ENCODE measurements at regions not wholly inside any gene's neighbourhood (a gene's known extent, or its start where the extent isn't known, plus 50 kb on each side); places are given as distances from the start of the nearest gene placed in this dataset.
"Not testable (repeated sequence)": the region's sequence is repeated elsewhere in the genome, so short reads cannot be mapped to it uniquely, and the experiment has no call there.

GRCh38 chr20:1748777-1749176 lies 91.2 kb upstream of the SIRPG start:
- Histone ChIP-seq H3K9ac (ENCODE audit: insufficient read length, low read depth) (no peak overlapping the region), H3K27me3 (ENCODE audit: insufficient read depth, insufficient read length) (no peaks in the 10 kb centered on the region)
- no peak for TF ChIP-seq YY1 (IDR thresholded peaks at IDR 0.05; ENCODE audit: insufficient read depth, insufficient read length)
- TF ChIP-seq ZNF274 (IDR thresholded peaks at IDR 0.05; ENCODE audit: low read depth, low read length): no peak
- TF ChIP-seq SUZ12 (IDR thresholded peaks at IDR 0.05; ENCODE audit: extremely low read depth, insufficient read depth, insufficient read length): no peak

DNA sequence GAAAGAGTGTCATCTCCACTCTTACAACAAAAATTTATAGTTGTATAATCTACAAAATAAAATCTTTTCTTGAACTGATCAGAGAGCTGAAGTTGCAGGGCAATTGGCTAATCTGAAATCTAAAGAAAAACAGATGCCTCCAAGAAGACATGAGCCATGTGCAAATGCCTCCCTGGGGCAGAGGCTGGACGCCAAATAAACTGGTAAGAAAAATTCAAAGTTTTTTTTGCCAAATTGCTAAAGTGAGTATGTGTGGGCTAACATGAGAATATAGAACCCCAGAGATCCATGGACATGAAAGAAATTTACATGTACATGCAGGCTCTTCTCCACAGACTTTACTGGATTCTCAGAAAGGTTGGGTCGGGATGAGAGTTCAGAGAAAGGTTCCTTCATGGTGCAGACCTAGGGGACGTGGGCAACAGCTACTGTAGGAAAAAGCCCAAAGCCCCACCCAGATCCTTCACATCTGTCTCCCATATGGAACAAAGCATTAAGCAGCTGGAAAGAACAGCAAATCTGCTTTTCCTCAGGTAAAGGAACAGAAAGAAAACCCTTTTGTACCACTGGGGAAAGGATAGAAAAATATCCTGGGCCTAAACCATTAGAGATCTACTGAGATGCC lies 90.5 kb upstream of the SIRPG start:
- no peak for DNase-seq (ENCODE audit: low read depth, low spot score)
- H3K4me3 ChIP-seq (ENCODE audit: insufficient read length, low read depth): no peak overlapping the region

More at GRCh38 chr20:1748777-1749176, 91.2 kb upstream of the SIRPG start:
- DNase-seq (ENCODE audit: low read depth, low spot score): no peak
- H3K36me3 ChIP-seq (ENCODE audit: insufficient read depth, insufficient read length, low read length): no peaks in the 10 kb centered on the region
- H3K4me1 ChIP-seq (ENCODE audit: insufficient read depth, insufficient read length): no peaks in the 10 kb centered on the region
- H3K9me3 ChIP-seq (ENCODE audit: insufficient read depth, low read length): no peaks in the 10 kb centered on the region
- H3K4me3 ChIP-seq (ENCODE audit: insufficient read length, low read depth): no peak overlapping the region

GRCh38 chr20:1742049-1742434 lies 84.5 kb upstream of the SIRPG start:
- not testable (repeated sequence) for H3K9me3 ChIP-seq (ENCODE audit: insufficient read depth, low read length); H3K4me1 ChIP-seq (ENCODE audit: insufficient read depth, insufficient read length); DNase-seq (ENCODE audit: low read depth, low spot score); H3K4me3 ChIP-seq (ENCODE audit: insufficient read length, low read depth); H3K36me3 ChIP-seq (ENCODE audit: insufficient read depth, insufficient read length, low read length); H3K9ac ChIP-seq (ENCODE audit: insufficient read length, low read depth); H3K27me3 ChIP-seq (ENCODE audit: insufficient read depth, insufficient read length)

More for the DNA sequence above, 90.5 kb upstream of the SIRPG start:
- H3K27me3 ChIP-seq (ENCODE audit: insufficient read depth, insufficient read length): no peaks in the 10 kb centered on the region
- TF ChIP-seq ZNF274 (IDR thresholded peaks at IDR 0.05; ENCODE audit: low read depth, low read length) (no peak), YY1 (IDR thresholded peaks at IDR 0.05; ENCODE audit: insufficient read depth, insufficient read length) (no peak), SUZ12 (IDR thresholded peaks at IDR 0.05; ENCODE audit: extremely low read depth, insufficient read depth, insufficient read length) (no peak)
- no peaks in the 10 kb centered on the region for H3K9me3 ChIP-seq (ENCODE audit: insufficient read depth, low read length)
- H3K4me1 ChIP-seq (ENCODE audit: insufficient read depth, insufficient read length): no peaks in the 10 kb centered on the region
- H3K36me3 ChIP-seq (ENCODE audit: insufficient read depth, insufficient read length, low read length): no peaks in the 10 kb centered on the region
- no peak overlapping the region for H3K9ac ChIP-seq (ENCODE audit: insufficient read length, low read depth)

GRCh38 chr20:1741309-1742048 lies 83.9 kb upstream of the SIRPG start:
- DNase-seq (ENCODE audit: low read depth, low spot score): no peak
- H3K27me3 ChIP-seq (ENCODE audit: insufficient read depth, insufficient read length): no peaks in the 10 kb centered on the region
- H3K9ac ChIP-seq (ENCODE audit: insufficient read length, low read depth): no peak overlapping the region
- no peaks in the 10 kb centered on the region for H3K4me1 ChIP-seq (ENCODE audit: insufficient read depth, insufficient read length)
- no peaks in the 10 kb centered on the region for H3K36me3 ChIP-seq (ENCODE audit: insufficient read depth, insufficient read length, low read length)
- no peaks in the 10 kb centered on the region for H3K9me3 ChIP-seq (ENCODE audit: insufficient read depth, low read length)
- H3K4me3 ChIP-seq (ENCODE audit: insufficient read length, low read depth): no peak overlapping the region
- no peak for TF ChIP-seq ZNF274 (IDR thresholded peaks at IDR 0.05; ENCODE audit: low read depth, low read length)
- no peak for TF ChIP-seq YY1 (IDR thresholded peaks at IDR 0.05; ENCODE audit: insufficient read depth, insufficient read length)
- no peak for TF ChIP-seq SUZ12 (IDR thresholded peaks at IDR 0.05; ENCODE audit: extremely low read depth, insufficient read depth, insufficient read length)

DNA sequence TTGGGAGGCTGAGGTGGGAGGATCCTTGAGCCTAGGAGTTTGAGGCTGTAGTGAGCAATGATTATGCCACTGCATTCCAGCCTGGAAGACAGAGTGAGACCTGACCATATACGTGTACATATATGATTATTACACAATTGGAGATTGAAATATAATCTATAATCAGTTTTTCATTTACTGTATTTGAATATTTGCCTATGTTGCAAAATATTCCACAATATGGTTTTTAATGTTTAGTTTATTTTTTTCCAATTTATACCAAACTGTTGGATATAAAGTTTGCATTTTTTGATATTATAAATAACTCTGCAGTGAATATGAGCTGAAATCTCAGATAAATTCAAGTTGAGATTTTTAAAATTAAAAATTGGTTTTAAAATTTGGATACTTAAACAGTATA lies 79.6 kb upstream of the SIRPG start:
- no peaks in the 10 kb centered on the region for H3K36me3 ChIP-seq (ENCODE audit: insufficient read depth, insufficient read length, low read length)
- no peak overlapping the region for H3K9ac ChIP-seq (ENCODE audit: insufficient read length, low read depth)
- TF ChIP-seq YY1 (IDR thresholded peaks at IDR 0.05; ENCODE audit: insufficient read depth, insufficient read length): no peak
- no peak for TF ChIP-seq SUZ12 (IDR thresholded peaks at IDR 0.05; ENCODE audit: extremely low read depth, insufficient read depth, insufficient read length)
- no peak for TF ChIP-seq ZNF274 (IDR thresholded peaks at IDR 0.05; ENCODE audit: low read depth, low read length)
- H3K9me3 ChIP-seq (ENCODE audit: insufficient read depth, low read length): no peaks in the 10 kb centered on the region; the same call in 1 of the 2 replicates
- H3K27me3 ChIP-seq (ENCODE audit: insufficient read depth, insufficient read length): no peaks in the 10 kb centered on the region
- H3K4me3 ChIP-seq (ENCODE audit: insufficient read length, low read depth): no peak overlapping the region
- DNase-seq (ENCODE audit: low read depth, low spot score): no peak
- H3K4me1 ChIP-seq (ENCODE audit: insufficient read depth, insufficient read length): no peaks in the 10 kb centered on the region

- no peaks in the 10 kb centered on the region for H3K36me3 ChIP-seq (ENCODE audit: insufficient read depth, insufficient read length, low read length)
- DNase-seq (ENCODE audit: low read depth, low spot score): no peak
- no peaks in the 10 kb centered on the region; the same call in 1 of the 2 replicates for H3K9me3 ChIP-seq (ENCODE audit: insufficient read depth, low read length)
- no peak overlapping the region for H3K4me3 ChIP-seq (ENCODE audit: insufficient read length, low read depth)
- H3K27me3 ChIP-seq (ENCODE audit: insufficient read depth, insufficient read length): no peaks in the 10 kb centered on the region
- no peak overlapping the region for H3K9ac ChIP-seq (ENCODE audit: insufficient read length, low read depth)
- H3K4me1 ChIP-seq (ENCODE audit: insufficient read depth, insufficient read length): no peaks in the 10 kb centered on the region
- no peak for TF ChIP-seq SUZ12 (IDR thresholded peaks at IDR 0.05; ENCODE audit: extremely low read depth, insufficient read depth, insufficient read length)
- no peak for TF ChIP-seq ZNF274 (IDR thresholded peaks at IDR 0.05; ENCODE audit: low read depth, low read length)
- TF ChIP-seq YY1 (IDR thresholded peaks at IDR 0.05; ENCODE audit: insufficient read depth, insufficient read length): no peak
These were observed 78.0 kb upstream of the SIRPG start for GRCh38 chr20:1735417-1736089.

- DNase-seq (ENCODE audit: low read depth, low spot score): no peak
- no peaks in the 10 kb centered on the region for H3K4me1 ChIP-seq (ENCODE audit: insufficient read depth, insufficient read length)
- no peak overlapping the region for H3K9ac ChIP-seq (ENCODE audit: insufficient read length, low read depth)
- peaks cover 4% of the 10 kb centered on the region for H3K27me3 ChIP-seq (ENCODE audit: insufficient read depth, insufficient read length)
- no peaks in the 10 kb centered on the region for H3K36me3 ChIP-seq (ENCODE audit: insufficient read depth, insufficient read length, low read length)
- TF ChIP-seq YY1 (IDR thresholded peaks at IDR 0.05; ENCODE audit: insufficient read depth, insufficient read length) (no peak), SUZ12 (IDR thresholded peaks at IDR 0.05; ENCODE audit: extremely low read depth, insufficient read depth, insufficient read length) (no peak), ZNF274 (IDR thresholded peaks at IDR 0.05; ENCODE audit: low read depth, low read length) (no peak)
- H3K4me3 ChIP-seq (ENCODE audit: insufficient read length, low read depth): no peak overlapping the region
- no peaks in the 10 kb centered on the region; the same call in 1 of the 2 replicates for H3K9me3 ChIP-seq (ENCODE audit: insufficient read depth, low read length)
These were observed 76.8 kb upstream of the SIRPG start for GRCh38 chr20:1734269-1734858.

DNA sequence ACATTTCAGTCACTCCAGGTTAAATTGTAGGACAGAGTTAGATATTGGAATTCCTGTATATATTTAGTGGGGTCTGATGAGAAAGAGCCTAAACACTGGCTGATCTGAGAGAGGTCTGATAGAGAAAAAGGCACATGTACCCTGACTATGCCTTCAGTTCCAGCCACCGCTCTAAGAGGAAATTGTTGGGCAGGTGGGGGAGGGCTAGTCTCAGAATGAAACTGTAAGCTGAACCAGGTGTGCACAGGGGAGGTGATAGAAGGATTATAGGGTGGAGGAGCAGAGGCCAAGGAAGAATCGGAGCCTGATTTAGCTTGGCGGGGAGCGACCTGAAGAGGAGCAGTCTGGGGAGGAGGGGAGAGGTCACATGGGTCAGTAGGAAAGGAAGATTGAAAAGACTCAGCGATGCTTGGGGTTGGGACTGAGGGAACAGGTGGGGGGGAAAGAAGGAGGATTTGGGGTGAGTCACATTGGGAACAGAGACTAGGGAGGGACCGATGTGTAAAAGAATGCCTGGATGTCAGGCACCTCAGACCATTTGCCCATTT lies 74.3 kb upstream of the SIRPG start:
- not testable (repeated sequence) for DNase-seq (ENCODE audit: low read depth, low spot score); H3K27me3 ChIP-seq (ENCODE audit: insufficient read depth, insufficient read length); H3K4me3 ChIP-seq (ENCODE audit: insufficient read length, low read depth); H3K4me1 ChIP-seq (ENCODE audit: insufficient read depth, insufficient read length); H3K9me3 ChIP-seq (ENCODE audit: insufficient read depth, low read length); H3K36me3 ChIP-seq (ENCODE audit: insufficient read depth, insufficient read length, low read length); H3K9ac ChIP-seq (ENCODE audit: insufficient read length, low read depth)

GRCh38 chr20:1730981-1731711 lies 73.6 kb upstream of the SIRPG start:
- H3K27me3 ChIP-seq (ENCODE audit: insufficient read depth, insufficient read length); H3K9me3 ChIP-seq (ENCODE audit: insufficient read depth, low read length); H3K36me3 ChIP-seq (ENCODE audit: insufficient read depth, insufficient read length, low read length); H3K4me1 ChIP-seq (ENCODE audit: insufficient read depth, insufficient read length); H3K4me3 ChIP-seq (ENCODE audit: insufficient read length, low read depth); H3K9ac ChIP-seq (ENCODE audit: insufficient read length, low read depth); DNase-seq (ENCODE audit: low read depth, low spot score): not testable (repeated sequence)
